Karpas-422 (cell line): ENCODE measurements at regions not wholly inside any gene's neighbourhood (a gene's known extent, or its start where the extent isn't known, plus 50 kb on each side); places are given as distances from the start of the nearest gene placed in this dataset.

ENCODE experiments used
- DNase-seq: peaks from one replicate; pipeline ENCODE4 v3.0.0-alpha.2; 2015
- H2AFZ ChIP-seq: fragments of 200-600 bp; sonication (generic); 2 replicates; pipeline ENCODE4 v1.6.1; 2014; ENCODE audit warnings: antibody characterized with exemption, low read length, mixed read lengths
- H3K27ac ChIP-seq: fragments of 200-600 bp; sonication (generic); 2 replicates; pipeline ENCODE4 v1.5.1; 2014; ENCODE audit warnings: mild to moderate bottlenecking, low read length, moderate library complexity
- H3K27me3 ChIP-seq: fragments of 200-600 bp; sonication (generic); 2 replicates; pipeline ENCODE4 v1.6.1; 2014; ENCODE audit warnings: low read length, mixed read lengths
- H3K36me3 ChIP-seq: fragments of 200-600 bp; sonication (generic); 2 replicates; pipeline ENCODE4 v1.6.1; 2014; ENCODE audit warnings: low read length, mixed read lengths; ENCODE audit not compliant: insufficient read depth
- H3K4me1 ChIP-seq: fragments of 200-600 bp; sonication (generic); 2 replicates; pipeline ENCODE4 v1.6.1; 2014; ENCODE audit warnings: mild to moderate bottlenecking, low read length, mixed read lengths
- H3K4me2 ChIP-seq: fragments of 200-600 bp; sonication (generic); 2 replicates; pipeline ENCODE4 v1.6.1; 2014; ENCODE audit warnings: low read length, low read depth, mild to moderate bottlenecking; ENCODE audit not compliant: poor library complexity, severe bottlenecking
- H3K4me3 ChIP-seq: fragments of 200-600 bp; sonication (generic); 2 replicates; pipeline ENCODE4 v1.5.1; 2014; ENCODE audit warnings: mild to moderate bottlenecking, antibody characterized with exemption, low read length, mixed read lengths
- H3K79me2 ChIP-seq: fragments of 200-600 bp; sonication (generic); 2 replicates; pipeline ENCODE4 v1.6.1; 2014; ENCODE audit warnings: mild to moderate bottlenecking, low read length, mixed read lengths
- H3K9ac ChIP-seq: fragments of 200-600 bp; sonication (generic); 2 replicates; pipeline ENCODE4 v1.6.0; 2014; ENCODE audit warnings: low read length
- H3K9me2 ChIP-seq: fragments of 200-600 bp; sonication (generic), shearing (Covaris generic); replicated peaks from 2 replicates; pipeline ENCODE4 v1.6.0; 2014; ENCODE audit warnings: mild to moderate bottlenecking, low read length, moderate library complexity; ENCODE audit not compliant: insufficient read depth
- H3K9me3 ChIP-seq: fragments of 300-700, 200-600 bp; sonication (generic); 2 replicates; pipeline ENCODE4 v1.6.1; 2014; ENCODE audit warnings: low read length, mixed read lengths
- H4K20me1 ChIP-seq: fragments of 200-600 bp; sonication (generic); 2 replicates; pipeline ENCODE4 v1.6.1; 2014; ENCODE audit warnings: mild to moderate bottlenecking, antibody characterized with exemption, low read length, low read depth; ENCODE audit not compliant: insufficient read depth

- Histone ChIP-seq H3K36me3 (no peaks in the 10 kb centered on the region), H2AFZ (no peak overlapping the region), H3K9me3 (no peaks in the 10 kb centered on the region), H3K79me2 (no peaks in the 10 kb centered on the region), H3K27me3 (no peaks in the 10 kb centered on the region), H3K4me2 (no peak overlapping the region), H3K9me2 (no peaks in the 10 kb centered on the region), H3K4me3 (no peak overlapping the region), H4K20me1 (no peaks in the 10 kb centered on the region), H3K9ac (no peak overlapping the region), H3K27ac (no peak overlapping the region), H3K4me1 (no peaks in the 10 kb centered on the region)
- no peak for DNase-seq
Measured at GRCh38 chr3:150203273-150203672, 204.8 kb upstream of the TSC22D2 start.

- H3K27me3 ChIP-seq: no peaks in the 10 kb centered on the region
- H3K27ac ChIP-seq: no peak overlapping the region
- H3K36me3 ChIP-seq: no peaks in the 10 kb centered on the region
- no peaks in the 10 kb centered on the region for H3K79me2 ChIP-seq
- no peak overlapping the region for H3K4me2 ChIP-seq
- H3K9ac ChIP-seq: no peak overlapping the region
- no peak for DNase-seq
- no peaks in the 10 kb centered on the region for H3K9me2 ChIP-seq
- no peak overlapping the region for H3K4me3 ChIP-seq
- H3K9me3 ChIP-seq: no peaks in the 10 kb centered on the region
- no peaks in the 10 kb centered on the region for H3K4me1 ChIP-seq
- no peaks in the 10 kb centered on the region for H4K20me1 ChIP-seq
- no peak overlapping the region for H2AFZ ChIP-seq
Measured at GRCh38 chr3:150202711-150203110, 205.4 kb upstream of the TSC22D2 start.

DNA sequence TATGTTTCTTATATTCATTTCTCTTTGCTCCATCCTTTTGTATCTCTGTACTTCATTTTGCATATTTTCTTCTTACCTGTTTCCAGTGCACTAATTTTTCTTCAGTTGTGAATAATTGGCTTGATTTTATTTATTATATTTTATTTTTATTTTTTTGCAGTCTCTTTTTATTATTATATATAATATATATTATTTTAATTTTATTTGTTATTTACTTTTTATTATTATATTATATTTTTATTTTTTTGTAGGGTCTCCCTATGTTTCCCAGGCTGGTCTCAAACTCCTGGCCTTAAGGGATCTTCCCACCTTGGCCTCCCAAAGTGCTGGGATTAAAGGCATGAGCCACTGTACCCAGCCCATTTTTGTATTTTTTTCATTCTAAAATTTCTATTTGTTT, 213.1 kb upstream of the TSC22D2 start:
- Histone ChIP-seq H3K36me3 (no peaks in the 10 kb centered on the region), H3K4me1 (no peaks in the 10 kb centered on the region), H3K27ac (no peak overlapping the region), H3K27me3 (no peaks in the 10 kb centered on the region), H3K79me2 (no peaks in the 10 kb centered on the region), H3K4me2 (no peak overlapping the region), H3K4me3 (no peak overlapping the region), H3K9me3 (no peaks in the 10 kb centered on the region; the same call in 1 of the 2 replicates), H4K20me1 (no peaks in the 10 kb centered on the region), H3K9me2 (no peaks in the 10 kb centered on the region), H2AFZ (no peak overlapping the region), H3K9ac (no peak overlapping the region)
- DNase-seq: no peak

DNA sequence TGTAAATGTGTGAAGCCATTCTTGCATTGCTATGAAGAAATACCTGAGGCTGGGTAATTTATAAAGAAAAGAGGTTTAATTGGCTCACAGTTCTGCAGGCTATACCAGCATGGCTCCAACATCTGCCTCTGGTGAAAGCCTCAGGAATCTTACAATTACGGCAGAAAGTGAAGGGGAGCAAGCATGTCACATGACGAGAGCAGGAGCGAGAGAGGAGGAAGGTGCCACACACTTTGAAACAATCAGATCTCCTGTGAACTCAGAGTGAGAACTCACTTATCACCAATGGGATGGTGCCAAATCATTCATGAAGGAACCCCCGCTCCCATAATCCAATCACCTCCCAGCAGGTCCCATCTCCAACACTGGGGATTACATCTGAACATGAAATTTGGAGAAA, 213.6 kb upstream of the TSC22D2 start:
- Histone ChIP-seq H2AFZ (no peak overlapping the region), H3K4me3 (no peak overlapping the region), H3K27me3 (0 out of 2 replicates have a peak, but pooled peaks cover 2% of the 10 kb centered on the region), H3K27ac (no peak overlapping the region), H3K79me2 (no peaks in the 10 kb centered on the region), H3K4me1 (no peaks in the 10 kb centered on the region), H3K9me3 (peaks cover 4% of the 10 kb centered on the region), H3K9ac (no peak overlapping the region), H3K36me3 (no peaks in the 10 kb centered on the region), H3K9me2 (no peaks in the 10 kb centered on the region), H4K20me1 (no peaks in the 10 kb centered on the region), H3K4me2 (no peak overlapping the region)
- DNase-seq: no peak

- Histone ChIP-seq H3K4me2 (peak overlapping the region; percentile 66), H3K4me1 (peaks cover 22% of the 10 kb centered on the region), H3K9me2 (no peaks in the 10 kb centered on the region), H3K4me3 (peak overlapping the region; percentile 51), H3K79me2 (no peaks in the 10 kb centered on the region), H3K9me3 (peaks cover 3% of the 10 kb centered on the region; the same call in 1 of the 2 replicates), H3K27ac (no peak overlapping the region), H3K9ac (peak overlapping the region; percentile 57), H2AFZ (peak overlapping the region; percentile 76), H4K20me1 (no peaks in the 10 kb centered on the region), H3K36me3 (no peaks in the 10 kb centered on the region), H3K27me3 (no peaks in the 10 kb centered on the region)
- DNase-seq: no peak
Measured at GRCh38 chr3:150184426-150185071, 213.9 kb upstream of the PFN2 start.

DNA sequence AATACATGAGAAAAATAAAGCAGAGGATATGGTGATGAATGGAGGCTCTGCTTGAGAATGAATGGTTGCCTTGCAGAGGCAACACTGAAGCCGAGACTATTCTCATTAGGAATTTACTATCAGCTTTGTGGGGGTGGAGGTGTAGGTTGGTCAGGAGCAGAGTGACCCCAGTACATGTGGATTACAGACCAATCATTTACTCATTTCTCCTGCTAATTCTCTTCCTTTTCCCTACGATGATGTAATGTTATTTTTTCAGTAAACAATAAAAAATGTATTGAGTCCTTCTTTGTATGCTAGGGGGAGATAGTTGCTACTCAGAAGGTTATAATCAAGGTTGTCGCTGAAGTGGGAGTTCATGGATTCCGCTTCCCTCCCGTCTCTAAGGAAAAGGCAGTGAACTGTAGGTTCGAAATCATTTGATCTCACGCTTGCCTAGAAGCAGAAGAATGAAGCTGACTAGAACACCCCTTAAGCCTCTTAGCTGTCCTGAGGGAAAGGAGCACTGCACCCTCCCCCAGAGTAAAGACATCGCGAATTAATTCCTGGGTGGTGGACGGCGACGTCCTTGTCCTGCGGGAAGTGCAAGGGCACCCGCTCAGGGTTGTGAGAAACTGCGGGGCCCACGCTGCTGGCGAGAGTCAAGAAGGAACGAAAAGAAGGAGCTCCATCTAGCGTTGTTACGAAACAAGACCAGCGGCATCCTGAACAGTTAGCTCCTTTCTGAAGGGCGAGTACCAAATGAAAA, 213.2 kb upstream of the PFN2 start:
- Histone ChIP-seq H3K4me2 (peak overlapping the region; percentile 66), H3K27ac (no peak overlapping the region), H3K27me3 (no peaks in the 10 kb centered on the region), H3K36me3 (no peaks in the 10 kb centered on the region), H3K9me2 (no peaks in the 10 kb centered on the region), H3K9ac (peak overlapping the region; percentile 57), H3K4me3 (peak overlapping the region; percentile 51), H3K9me3 (no peaks in the 10 kb centered on the region), H3K4me1 (peaks cover 23% of the 10 kb centered on the region), H2AFZ (peak overlapping the region; percentile 76), H3K79me2 (no peaks in the 10 kb centered on the region), H4K20me1 (no peaks in the 10 kb centered on the region)
- DNase-seq: peak; percentile 90

DNA sequence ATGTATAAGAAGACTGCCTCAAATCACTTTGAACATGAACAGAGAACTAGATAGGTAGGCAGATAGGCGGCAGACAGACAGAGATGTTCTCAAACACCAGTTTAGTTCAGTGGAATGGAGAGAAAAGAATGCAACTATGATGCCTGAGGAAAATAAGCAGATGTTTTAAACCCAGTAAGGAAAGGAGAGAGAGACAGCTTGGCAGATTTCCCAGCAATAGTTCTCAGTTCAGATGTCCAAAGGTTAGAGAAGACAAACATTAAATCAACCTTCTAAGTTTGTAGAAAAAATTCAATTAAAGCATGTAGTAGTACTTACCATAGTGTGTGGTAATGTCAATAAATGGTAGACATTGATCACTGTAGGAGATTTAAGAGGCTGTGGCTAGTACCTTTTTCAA, 209.6 kb upstream of the PFN2 start:
- Histone ChIP-seq H3K9me2 (no peaks in the 10 kb centered on the region), H3K9ac (no peak overlapping the region), H3K27me3 (no peaks in the 10 kb centered on the region), H4K20me1 (no peaks in the 10 kb centered on the region), H2AFZ (no peak overlapping the region), H3K36me3 (no peaks in the 10 kb centered on the region), H3K4me1 (peaks cover 23% of the 10 kb centered on the region), H3K79me2 (no peaks in the 10 kb centered on the region), H3K4me2 (no peak overlapping the region), H3K27ac (no peak overlapping the region), H3K4me3 (no peak overlapping the region), H3K9me3 (no peaks in the 10 kb centered on the region)
- no peak for DNase-seq

DNA sequence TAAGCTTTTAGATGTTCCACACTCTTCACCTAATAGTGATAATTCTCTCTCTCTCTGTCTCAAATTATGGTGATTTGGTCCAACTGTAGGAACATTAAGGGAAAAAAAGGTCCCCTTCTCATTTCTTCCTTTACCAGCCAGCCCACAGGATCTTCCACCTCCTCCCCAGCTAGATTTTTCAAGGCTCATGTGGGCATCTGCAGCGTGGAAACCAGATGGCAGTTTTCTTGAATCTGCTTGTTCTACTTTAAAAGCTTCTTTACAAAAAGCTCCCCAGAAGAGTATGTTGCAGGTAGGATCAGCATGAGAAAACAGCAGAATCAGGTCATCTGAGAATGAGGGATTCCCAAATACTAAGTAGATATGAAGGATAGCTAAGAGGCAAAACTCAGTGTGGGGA, 208.6 kb upstream of the PFN2 start:
- no peaks in the 10 kb centered on the region for H3K36me3 ChIP-seq
- DNase-seq: no peak
- H3K9me2 ChIP-seq: no peaks in the 10 kb centered on the region
- no peaks in the 10 kb centered on the region for H4K20me1 ChIP-seq
- no peak overlapping the region for H3K27ac ChIP-seq
- H2AFZ ChIP-seq: peak overlapping the region; percentile 28
- no peak overlapping the region for H3K4me3 ChIP-seq
- no peaks in the 10 kb centered on the region for H3K79me2 ChIP-seq
- H3K4me2 ChIP-seq: no peak overlapping the region
- H3K9ac ChIP-seq: no peak overlapping the region
- no peaks in the 10 kb centered on the region for H3K27me3 ChIP-seq
- H3K4me1 ChIP-seq: peaks cover 19% of the 10 kb centered on the region
- no peaks in the 10 kb centered on the region for H3K9me3 ChIP-seq
